HepG2 (cell line): ENCODE measurements at regions not wholly inside any gene's neighbourhood (a gene's known extent, or its start where the extent isn't known, plus 50 kb on each side); places are given as distances from the start of the nearest gene placed in this dataset.

ENCODE experiments used
- ATAC-seq: fragments of 200-7000 bp; cut with Tn5 transposase; 3 replicates; pipeline ENCODE4 v1.9.1; 2020; ENCODE audit warnings: mild to moderate bottlenecking, moderate library complexity
- BruUV-seq: library from RNA; stranded (reverse); fragments of 400-500 nt; replicated peaks from 2 replicates; lab custom pipeline; 2021; lab: Mats Ljungman, UMichigan
- CTCF ChIA-PET: fragments of 300-600 bp; formaldehyde crosslinking; extraction: SDS; loops from one replicate; lab custom pipeline; 2021; ENCODE audit warnings: low total read pairs, inconsistent platforms, low intra/inter-chr PET ratio; lab: Yijun Ruan, JAX
- POLR2A ChIA-PET: fragments of 350-600 bp; sonication (Branson Sonifier 250); formaldehyde crosslinking; loops from one replicate; lab custom pipeline; 2020; ENCODE audit warnings: antibody characterized with exemption, inconsistent platforms; lab: Yijun Ruan, JAX
- DNase-seq: peaks from one replicate; pipeline ENCODE4 v3.0.0-alpha.2; 2015; ENCODE audit warnings: low spot score
- FAIRE-seq: peaks from 3 replicates; lab custom pipeline; 2011; peaks lifted over from hg19 to GRCh38; lab: Jason Lieb, UNC
- H2AFZ ChIP-seq: one replicate; pipeline ENCODE4 v1.6.1; 2011; ENCODE audit warnings: low read length, inconsistent platforms
- H3K27ac ChIP-seq: fragments of 300-600 bp; 3 replicates; pipeline ENCODE4 v1.8.0; 2011; ENCODE audit warnings: mixed run types, mild to moderate bottlenecking, mixed read lengths, low read length, inconsistent platforms; ENCODE audit not compliant: insufficient read depth; ENCODE audit errors: extremely low read length
- H3K27me3 ChIP-seq, 2 experiments: fragments of 200-600 bp in 1 of 2; 2 replicates in 1 of 2; 3 replicates in 1 of 2; pipeline versions ENCODE4 v1.6.0 to v1.8.0; 2011; ENCODE audit warnings: low read length in 2 of 2, mild to moderate bottlenecking in 2 of 2, moderate library complexity in 2 of 2, inconsistent platforms in 1 of 2; ENCODE audit not compliant: insufficient read depth in 2 of 2, control insufficient read depth in 1 of 2
- H3K36me3 ChIP-seq, 2 experiments: fragments of 200-600 bp in 1 of 2; replicated peaks in 1 of 2; 2 replicates in 1 of 2; 3 replicates in 1 of 2; pipeline versions ENCODE4 v1.5.1 to v1.8.0; 2011; ENCODE audit warnings: low read length in 2 of 2, inconsistent platforms in 1 of 2; ENCODE audit not compliant: insufficient read depth in 2 of 2, control insufficient read depth in 1 of 2
- H3K4me1 ChIP-seq: 2 replicates; pipeline ENCODE4 v1.5.1; 2012; ENCODE audit warnings: low read length, inconsistent platforms; ENCODE audit not compliant: insufficient read depth
- H3K4me2 ChIP-seq: 2 replicates; pipeline ENCODE4 v1.6.0; 2011; ENCODE audit warnings: low read depth, low read length, inconsistent platforms
- H3K4me3 ChIP-seq, 3 experiments: fragments of 200-600 bp in 1 of 3; sonication (generic), shearing (Covaris generic) in 1 of 3; replicated peaks in 1 of 3; 2 replicates each; pipeline ENCODE4 v1.5.1; 2011 to 2016; ENCODE audit warnings: low read length in 3 of 3, inconsistent platforms in 2 of 3, low read depth in 2 of 3, mild to moderate bottlenecking in 2 of 3, control low read depth in 1 of 3, mixed read lengths in 1 of 3; ENCODE audit not compliant: insufficient read depth in 1 of 3
- H3K79me2 ChIP-seq: one replicate; pipeline ENCODE4 v1.6.1; 2011; ENCODE audit warnings: low read length, inconsistent platforms; ENCODE audit not compliant: insufficient read depth
- H3K9ac ChIP-seq: 2 replicates; pipeline ENCODE4 v1.6.0; 2011; ENCODE audit warnings: mild to moderate bottlenecking, low read depth, low read length, inconsistent platforms; ENCODE audit not compliant: insufficient read depth
- H3K9me3 ChIP-seq: 2 replicates; pipeline ENCODE4 v1.5.1; 2012; ENCODE audit warnings: mild to moderate bottlenecking, low read length
- H4K20me1 ChIP-seq: 2 replicates; pipeline ENCODE4 v1.6.0; 2011; ENCODE audit warnings: inconsistent platforms, mild to moderate bottlenecking, low read length, moderate library complexity; ENCODE audit not compliant: insufficient read depth
- ELF1 ChIP-seq: sonication (generic); formaldehyde crosslinking; IDR thresholded peaks from 2 replicates; pipeline ENCODE4 v1.4.0; 2020; ENCODE audit warnings: missing genetic modification reagents
- EP300 ChIP-seq, 3 experiments: sonication (generic) in 1 of 3; formaldehyde crosslinking in 1 of 3; IDR thresholded peaks; 2 replicates each; pipeline versions ENCODE4 v1.5.1 to v1.6.1; 2011 to 2020; ENCODE audit warnings: low read depth in 2 of 3, low read length in 2 of 3, borderline replicate concordance in 1 of 3, improper control_type of control experiment in 1 of 3, mild to moderate bottlenecking in 1 of 3, missing genetic modification reagents in 1 of 3, moderate library complexity in 1 of 3
- FOXC1 ChIP-seq: sonication (generic); formaldehyde crosslinking; IDR thresholded peaks from 2 replicates; pipeline ENCODE4 v1.8.0; 2022; ENCODE audit warnings: mild to moderate bottlenecking, missing genetic modification reagents, borderline replicate concordance
- HMG20A ChIP-seq: IDR thresholded peaks from 2 replicates; pipeline ENCODE4 v1.6.1; 2016; ENCODE audit warnings: borderline replicate concordance
- NFE2L2 ChIP-seq: fragments of 150-350 bp; IDR thresholded peaks from 2 replicates; pipeline ENCODE4 v1.6.1; 2014; ENCODE audit warnings: low read length
- RORA ChIP-seq: sonication (generic); formaldehyde crosslinking; IDR thresholded peaks from 2 replicates; pipeline ENCODE4 v1.5.0; 2020; ENCODE audit warnings: mild to moderate bottlenecking, missing genetic modification reagents, moderate library complexity
- SOX5 ChIP-seq: IDR thresholded peaks from 2 replicates; pipeline ENCODE4 v1.6.1; 2016; ENCODE audit warnings: borderline replicate concordance
- TGIF2 ChIP-seq: IDR thresholded peaks from 2 replicates; pipeline ENCODE4 v1.6.1; 2016; ENCODE audit warnings: control low read depth, missing compliant biosample characterization
- ZNF296 ChIP-seq: sonication (generic); formaldehyde crosslinking; conservative IDR thresholded peaks from 2 replicates; pipeline ENCODE4 v1.5.0; 2020; ENCODE audit warnings: mild to moderate bottlenecking, missing genetic modification reagents
- ZNF337 ChIP-seq: sonication (generic); formaldehyde crosslinking; IDR thresholded peaks from 2 replicates; pipeline ENCODE4 v1.5.1; 2020; ENCODE audit warnings: missing genetic modification reagents, low read depth, mild to moderate bottlenecking, borderline replicate concordance
- ZNF496 ChIP-seq: sonication (generic); formaldehyde crosslinking; IDR thresholded peaks from 2 replicates; pipeline ENCODE4 v1.8.1; 2023; ENCODE audit warnings: mild to moderate bottlenecking, moderate library complexity, missing genetic modification reagents; ENCODE audit not compliant: insufficient replicate concordance
- ZNF788 ChIP-seq: sonication (generic); formaldehyde crosslinking; IDR thresholded peaks from 2 replicates; pipeline ENCODE4 v1.5.0; 2020; ENCODE audit warnings: mild to moderate bottlenecking, missing genetic modification reagents, borderline replicate concordance
- WGBS: methylation state at CpG from one replicate; pipeline ENCODE4 v1.1.6; 2017; ENCODE audit warnings: low lambda C conversion rate; 5-methylcytosine and 5-hydroxymethylcytosine counted together
- in situ Hi-C: cut with HindIII; loops from 2 replicates; pipeline ENCODE4 v1.10.0; 2017; ENCODE audit warnings: low pct_unique_long_range_greater_than_20kb; ENCODE audit not compliant: extremely low pct_ligation_motif_present
- intact Hi-C: fragments of 100-400 bp; cut with micrococcal nuclease; formaldehyde crosslinking; loops from one replicate; pipeline ENCODE4 v1.10.0; 2022; ENCODE audit not compliant: unreplicated experiment
- TF ChIP-seq, protein P1 (sequence below): sonication (generic); formaldehyde crosslinking; IDR thresholded peaks from 2 replicates; pipeline ENCODE4 v1.4.0; 2020; ENCODE audit warnings: missing genetic modification reagents
- TF ChIP-seq, protein P2 (sequence below): sonication (generic); formaldehyde crosslinking; IDR thresholded peaks from 2 replicates; pipeline ENCODE4 v1.4.0; 2020; ENCODE audit warnings: missing genetic modification reagents
- TF ChIP-seq, protein P3 (sequence below): sonication (generic); formaldehyde crosslinking; IDR thresholded peaks from 2 replicates; pipeline ENCODE4 v1.8.1; 2023; ENCODE audit warnings: mild to moderate bottlenecking, moderate library complexity, missing genetic modification reagents

DNA sequence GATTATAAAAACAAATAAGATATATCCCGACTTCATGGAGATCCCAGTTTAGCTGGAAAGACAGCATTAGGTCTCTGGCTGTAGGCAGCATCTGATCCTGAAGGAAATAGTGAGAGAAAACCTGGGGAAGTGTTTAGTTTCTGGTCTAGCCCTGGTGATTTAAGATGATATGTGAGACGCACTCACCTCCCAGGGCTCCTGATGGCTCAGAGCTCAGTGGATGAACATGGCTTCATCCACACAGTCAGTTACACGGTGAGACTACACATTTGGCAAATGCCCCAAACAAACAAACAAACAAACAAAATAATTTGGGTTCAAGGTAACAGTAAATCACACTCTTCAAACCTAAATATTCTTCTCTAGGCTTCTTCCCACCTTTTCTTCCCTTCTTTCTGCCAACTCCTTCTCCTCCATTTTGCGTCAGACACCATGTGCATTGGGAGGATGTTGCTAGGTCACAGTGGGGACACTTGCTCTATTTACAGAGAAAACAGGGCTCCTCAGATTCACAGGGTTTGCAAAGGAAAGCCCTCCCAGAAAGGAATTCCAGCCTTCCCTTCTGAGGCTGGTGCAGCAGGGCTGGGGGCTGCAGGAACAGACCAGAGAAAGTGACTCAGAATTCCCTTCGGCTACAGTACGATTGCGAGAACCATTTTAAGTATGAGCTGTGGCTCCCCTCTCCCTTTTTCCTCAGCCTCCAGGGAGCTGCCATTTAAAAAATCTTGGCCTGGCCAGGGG lies 59.6 kb upstream of the SALL4 start:
- H3K4me1 ChIP-seq = no peaks in the 10 kb centered on the region
- no peak overlapping the region for H3K9ac ChIP-seq
- intact Hi-C loops (no loop called here), in situ Hi-C loops (no loop called here)
- no peaks in the 10 kb centered on the region for H3K9me3 ChIP-seq
- FAIRE-seq (no peak), DNase-seq (no peak), ATAC-seq (no peak)
- TF ChIP-seq SOX5 (CRISPR knock-in tag) (no peak), ZNF496 (CRISPR knock-in tag) (no peak), TGIF2 (CRISPR knock-in tag) (no peak), ZNF788 (CRISPR knock-in tag) (no peak), ELF1 (CRISPR knock-in tag) (no peak), NFE2L2 (no peak), ZNF337 (CRISPR knock-in tag) (no peak), ZNF296 (no peak), HMG20A (no peak), RORA (no peak), EP300 (IDR thresholded peaks at IDR 0.05; ENCODE audit: low read depth in 2 of 2, low read length in 2 of 2) (no peak), EP300 (CRISPR knock-in tag; IDR thresholded peaks at IDR 0.05; ENCODE audit: borderline replicate concordance) (no peak), FOXC1 (CRISPR knock-in tag) (no peak)
- TF ChIP-seq, protein P1, sequence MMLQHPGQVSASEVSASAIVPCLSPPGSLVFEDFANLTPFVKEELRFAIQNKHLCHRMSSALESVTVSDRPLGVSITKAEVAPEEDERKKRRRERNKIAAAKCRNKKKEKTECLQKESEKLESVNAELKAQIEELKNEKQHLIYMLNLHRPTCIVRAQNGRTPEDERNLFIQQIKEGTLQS (CRISPR knock-in tag) = no peak
- TF ChIP-seq, protein P2, sequence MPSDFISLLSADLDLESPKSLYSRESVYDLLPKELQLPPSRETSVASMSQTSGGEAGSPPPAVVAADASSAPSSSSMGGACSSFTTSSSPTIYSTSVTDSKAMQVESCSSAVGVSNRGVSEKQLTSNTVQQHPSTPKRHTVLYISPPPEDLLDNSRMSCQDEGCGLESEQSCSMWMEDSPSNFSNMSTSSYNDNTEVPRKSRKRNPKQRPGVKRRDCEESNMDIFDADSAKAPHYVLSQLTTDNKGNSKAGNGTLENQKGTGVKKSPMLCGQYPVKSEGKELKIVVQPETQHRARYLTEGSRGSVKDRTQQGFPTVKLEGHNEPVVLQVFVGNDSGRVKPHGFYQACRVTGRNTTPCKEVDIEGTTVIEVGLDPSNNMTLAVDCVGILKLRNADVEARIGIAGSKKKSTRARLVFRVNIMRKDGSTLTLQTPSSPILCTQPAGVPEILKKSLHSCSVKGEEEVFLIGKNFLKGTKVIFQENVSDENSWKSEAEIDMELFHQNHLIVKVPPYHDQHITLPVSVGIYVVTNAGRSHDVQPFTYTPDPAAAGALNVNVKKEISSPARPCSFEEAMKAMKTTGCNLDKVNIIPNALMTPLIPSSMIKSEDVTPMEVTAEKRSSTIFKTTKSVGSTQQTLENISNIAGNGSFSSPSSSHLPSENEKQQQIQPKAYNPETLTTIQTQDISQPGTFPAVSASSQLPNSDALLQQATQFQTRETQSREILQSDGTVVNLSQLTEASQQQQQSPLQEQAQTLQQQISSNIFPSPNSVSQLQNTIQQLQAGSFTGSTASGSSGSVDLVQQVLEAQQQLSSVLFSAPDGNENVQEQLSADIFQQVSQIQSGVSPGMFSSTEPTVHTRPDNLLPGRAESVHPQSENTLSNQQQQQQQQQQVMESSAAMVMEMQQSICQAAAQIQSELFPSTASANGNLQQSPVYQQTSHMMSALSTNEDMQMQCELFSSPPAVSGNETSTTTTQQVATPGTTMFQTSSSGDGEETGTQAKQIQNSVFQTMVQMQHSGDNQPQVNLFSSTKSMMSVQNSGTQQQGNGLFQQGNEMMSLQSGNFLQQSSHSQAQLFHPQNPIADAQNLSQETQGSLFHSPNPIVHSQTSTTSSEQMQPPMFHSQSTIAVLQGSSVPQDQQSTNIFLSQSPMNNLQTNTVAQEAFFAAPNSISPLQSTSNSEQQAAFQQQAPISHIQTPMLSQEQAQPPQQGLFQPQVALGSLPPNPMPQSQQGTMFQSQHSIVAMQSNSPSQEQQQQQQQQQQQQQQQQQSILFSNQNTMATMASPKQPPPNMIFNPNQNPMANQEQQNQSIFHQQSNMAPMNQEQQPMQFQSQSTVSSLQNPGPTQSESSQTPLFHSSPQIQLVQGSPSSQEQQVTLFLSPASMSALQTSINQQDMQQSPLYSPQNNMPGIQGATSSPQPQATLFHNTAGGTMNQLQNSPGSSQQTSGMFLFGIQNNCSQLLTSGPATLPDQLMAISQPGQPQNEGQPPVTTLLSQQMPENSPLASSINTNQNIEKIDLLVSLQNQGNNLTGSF (CRISPR knock-in tag) = no peak
- TF ChIP-seq, protein P3, sequence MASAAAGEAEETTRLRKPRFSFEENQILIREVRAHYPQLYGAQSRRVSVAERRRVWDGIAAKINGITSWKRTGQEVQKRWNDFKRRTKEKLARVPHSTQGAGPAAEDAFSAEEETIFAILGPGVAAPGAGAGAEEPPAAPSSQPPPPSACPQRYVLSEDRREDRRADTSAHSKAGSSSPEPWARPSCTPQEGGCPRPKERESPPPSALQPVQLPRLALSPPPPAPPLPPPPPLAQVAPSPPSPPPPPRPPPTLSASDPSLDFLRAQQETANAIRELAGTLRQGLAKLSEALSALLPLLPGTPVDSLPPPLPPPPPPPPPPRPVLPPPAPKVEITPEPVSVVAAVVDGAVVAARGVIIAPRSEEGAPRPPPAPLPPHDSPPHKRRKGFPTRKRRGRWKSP (CRISPR knock-in tag) = no peak
- POLR2A ChIA-PET = no interaction called here
- no peak overlapping the region for H2AFZ ChIP-seq
- no peak overlapping the region for H3K27ac ChIP-seq
- CTCF ChIA-PET = no interaction called here
- no peaks in the 10 kb centered on the region for H4K20me1 ChIP-seq
- no peak overlapping the region for H3K4me3 ChIP-seq
- H3K79me2 ChIP-seq = no peaks in the 10 kb centered on the region
- H3K36me3 ChIP-seq = no peaks in the 10 kb centered on the region
- no peak overlapping the region for H3K4me2 ChIP-seq
- WGBS = 68% methylated on average over 7 of the region's 7 CpGs
- H3K27me3 ChIP-seq = peaks cover 2 to 10% of the 10 kb centered on the region in 2 experiments; a peak in 2 of 5 replicates
- no TSS peak for BruUV-seq
